ENCODE measurements at regions not wholly inside any gene's neighbourhood (a gene's known extent, or its start where the extent isn't known, plus 50 kb on each side); places are given as distances from the start of the nearest gene placed in this dataset.
A peak's percentile ranks its signal among the peaks of the same experiment; 100 is the strongest.
"Not testable (repeated sequence)": the region's sequence is repeated elsewhere in the genome, so short reads cannot be mapped to it uniquely, and the experiment has no call there.

GRCh38 chr3:190188197-190188596 is 67.5 kb upstream of the P3H2 start:
- no peak for DNase-seq

- DNase-seq, result peak; percentile 94
Measured at GRCh38 chr3:190183121-190183520, 62.4 kb upstream of the P3H2 start.

- peak; percentile 61 for DNase-seq
Measured at GRCh38 chr3:190182418-190183043, 61.8 kb upstream of the P3H2 start.

- DNase-seq, result peak; percentile 59
Measured at GRCh38 chr3:190180268-190180667, 59.6 kb upstream of the P3H2 start.

GRCh38 chr3:190178779-190179178 is 58.1 kb upstream of the P3H2 start:
- DNase-seq, result no peak

GRCh38 chr3:190176933-190177525 is 56.3 kb upstream of the P3H2 start:
- not testable (repeated sequence) for DNase-seq

- DNase-seq, result not testable (repeated sequence)
Measured at GRCh38 chr3:190176106-190176505, 55.4 kb upstream of the P3H2 start.

- peak; percentile 48 for DNase-seq
Measured at GRCh38 chr3:190175490-190175889, 54.8 kb upstream of the P3H2 start.

- DNase-seq, result no peak
Measured at GRCh38 chr3:190174471-190174870, 53.8 kb upstream of the P3H2 start.

- peak; percentile 10 for DNase-seq
Measured at GRCh38 chr3:190173426-190173825, 52.7 kb upstream of the P3H2 start.

GRCh38 chr3:190172751-190173150 is 52.1 kb upstream of the P3H2 start:
- peak; percentile 24 for DNase-seq
